H54 (cell line): ENCODE measurements at regions not wholly inside any gene's neighbourhood (a gene's known extent, or its start where the extent isn't known, plus 50 kb on each side); places are given as distances from the start of the nearest gene placed in this dataset.
"Not testable (repeated sequence)": the region's sequence is repeated elsewhere in the genome, so short reads cannot be mapped to it uniquely, and the experiment has no call there.

ENCODE experiments used
- DNase-seq: peaks from one replicate; pipeline ENCODE4 v3.0.0; 2011; ENCODE audit warnings: low spot score, mixed read lengths; ENCODE audit not compliant: insufficient read length
- FAIRE-seq: peaks from 3 replicates; lab custom pipeline; 2011; peaks lifted over from hg19 to GRCh38; lab: Jason Lieb, UNC
- POLR2A ChIP-seq: IDR thresholded peaks from 2 replicates; pipeline ENCODE4 v1.6.1; 2011; ENCODE audit warnings: low read depth, mild to moderate bottlenecking, low read length

DNA sequence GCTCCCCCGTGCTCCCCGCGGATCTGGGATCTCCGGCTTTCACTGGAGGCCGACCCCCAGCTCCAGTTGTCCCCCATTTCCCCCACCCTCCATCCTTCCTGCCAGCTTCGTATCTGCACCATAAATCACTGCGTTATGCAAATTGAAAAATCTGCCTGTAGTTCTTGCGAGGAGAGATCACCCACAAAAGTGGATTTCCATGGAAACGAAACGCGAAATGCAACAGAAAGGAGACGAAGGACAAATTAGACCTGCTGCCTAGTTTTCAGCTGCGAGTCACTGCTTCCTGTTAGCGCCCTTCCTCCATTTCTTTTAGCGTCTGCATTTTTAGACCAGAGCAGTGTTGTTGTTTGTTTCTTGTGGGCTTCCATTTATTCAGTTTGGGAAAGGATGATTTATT lies 127.1 kb upstream of the ATP10A start:
- no peak for FAIRE-seq
- no peak for DNase-seq
- no peak for TF ChIP-seq POLR2A

DNA sequence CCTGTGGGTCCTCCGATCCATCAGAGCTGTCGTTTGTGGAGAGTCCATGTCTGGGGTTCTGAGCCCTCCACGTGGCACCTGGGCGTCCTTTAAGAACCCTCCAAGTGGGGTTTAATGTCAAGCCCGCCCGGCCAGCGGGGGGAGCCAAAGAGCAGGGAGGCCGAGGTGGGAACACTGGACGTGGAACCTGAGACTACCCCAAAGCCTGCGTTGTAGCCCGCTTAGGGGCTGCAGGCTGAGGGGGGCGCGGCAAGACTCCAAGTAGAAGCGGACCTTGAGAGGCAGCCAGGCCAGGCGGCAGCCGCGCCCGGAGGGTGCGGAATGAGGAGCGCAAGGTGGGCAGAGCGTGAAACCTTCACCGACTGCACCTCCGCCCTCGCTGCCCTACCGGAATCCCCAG lies 126.2 kb upstream of the ATP10A start:
- DNase-seq (no peak), FAIRE-seq (no peak)
- TF ChIP-seq POLR2A: no peak

DNA sequence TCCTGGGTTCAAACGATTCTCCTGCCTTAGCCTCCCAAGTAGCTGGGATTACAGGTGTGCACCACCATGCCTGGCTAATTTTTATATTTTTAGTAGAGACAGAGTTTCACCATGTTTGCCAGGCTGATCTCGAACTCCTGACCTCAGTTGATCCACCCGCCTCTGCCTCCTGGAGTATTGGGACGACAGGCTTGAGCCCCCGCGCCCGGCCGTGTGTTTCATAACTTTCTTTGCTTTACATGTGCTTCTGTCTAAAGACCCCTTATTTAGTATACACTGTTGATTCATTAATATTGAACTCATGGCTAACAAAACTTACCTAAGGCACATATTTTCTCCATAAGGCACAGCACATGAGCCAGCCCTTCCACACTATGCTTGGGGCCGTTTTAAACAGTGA lies 125.6 kb upstream of the ATP10A start:
- DNase-seq, FAIRE-seq: not testable (repeated sequence)

DNA sequence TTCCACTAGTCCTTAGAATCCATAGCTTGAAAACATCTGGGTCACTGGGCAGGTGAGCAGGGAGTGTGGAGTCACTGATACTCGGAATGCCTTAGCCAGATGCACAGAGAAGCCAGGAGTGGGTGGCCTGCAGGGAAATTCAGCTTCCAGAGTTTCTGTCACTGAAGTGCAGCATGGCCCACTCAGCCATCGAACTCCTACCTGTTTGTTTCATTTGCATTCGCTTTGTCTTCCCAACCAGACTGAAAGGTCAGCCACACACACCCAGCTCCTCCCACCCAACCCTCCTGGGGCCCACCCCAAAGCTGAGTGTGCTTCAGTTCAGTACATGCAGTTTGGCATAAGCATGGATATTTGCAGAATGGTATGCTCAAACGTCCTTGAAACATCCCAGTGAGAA lies 124.5 kb upstream of the ATP10A start:
- TF ChIP-seq POLR2A: no peak
- FAIRE-seq (no peak), DNase-seq (no peak)

DNA sequence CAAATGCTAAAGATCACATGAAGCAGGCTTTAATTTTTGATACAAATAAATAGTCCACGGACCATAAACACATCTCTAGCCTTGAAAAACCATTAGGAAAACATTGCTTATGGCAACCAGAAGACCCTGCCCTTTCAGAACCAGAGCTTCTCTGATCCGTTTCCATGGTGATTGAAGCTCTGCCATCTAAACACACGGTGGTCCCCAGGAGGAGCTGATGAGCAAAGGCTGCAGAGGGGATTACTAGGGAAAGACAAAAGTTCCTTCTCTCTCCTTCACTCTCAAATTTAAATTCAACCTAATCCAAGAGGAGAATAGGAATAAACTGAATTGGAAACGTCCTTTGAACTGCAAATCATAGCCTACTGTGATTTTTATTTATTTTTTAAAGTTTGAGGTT lies 122.0 kb upstream of the ATP10A start:
- no peak for FAIRE-seq

DNA sequence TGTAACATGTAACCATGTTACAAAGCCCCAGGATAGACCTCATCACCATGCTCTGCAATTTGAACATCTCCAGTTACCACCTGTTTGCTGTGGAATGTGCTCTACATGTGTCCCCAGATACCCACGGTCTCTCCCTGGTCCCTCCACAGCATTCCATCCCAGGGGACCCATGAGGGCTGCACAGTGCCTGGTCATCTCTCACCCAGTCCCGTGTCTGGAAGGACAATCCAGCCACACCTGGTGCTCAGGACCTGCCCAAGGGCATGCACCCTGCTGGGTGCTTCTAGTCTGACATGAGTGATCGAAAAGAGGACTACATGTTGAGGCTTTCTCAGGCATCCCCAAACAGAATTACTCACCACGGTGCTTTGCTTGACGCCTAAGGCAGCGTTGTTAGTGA lies 119.6 kb upstream of the ATP10A start:
- DNase-seq: no peak
- no peak for FAIRE-seq
- no peak for TF ChIP-seq POLR2A

More for the DNA sequence above, 122.0 kb upstream of the ATP10A start:
- no peak for DNase-seq
- no peak for TF ChIP-seq POLR2A

DNA sequence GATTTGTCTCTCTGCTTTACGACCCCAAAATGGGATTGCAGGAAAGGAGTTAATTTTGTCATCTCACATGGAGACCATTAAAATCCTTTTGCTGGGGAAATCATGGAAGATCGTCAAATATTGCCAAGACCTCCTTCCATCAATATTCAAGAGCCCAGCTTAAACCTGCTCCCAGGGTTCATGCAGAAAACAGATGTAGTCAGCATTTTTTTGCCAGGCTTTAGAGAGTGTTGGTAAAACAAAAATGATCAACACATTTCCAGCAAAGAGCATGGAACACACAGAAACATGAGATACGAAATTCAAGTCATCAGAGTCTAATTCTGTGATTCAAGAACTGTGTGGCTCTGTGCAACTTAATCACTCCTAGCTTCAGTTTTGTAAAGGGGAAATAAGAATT lies 118.0 kb upstream of the ATP10A start:
- FAIRE-seq (no peak), DNase-seq (no peak)
- TF ChIP-seq POLR2A: no peak

DNA sequence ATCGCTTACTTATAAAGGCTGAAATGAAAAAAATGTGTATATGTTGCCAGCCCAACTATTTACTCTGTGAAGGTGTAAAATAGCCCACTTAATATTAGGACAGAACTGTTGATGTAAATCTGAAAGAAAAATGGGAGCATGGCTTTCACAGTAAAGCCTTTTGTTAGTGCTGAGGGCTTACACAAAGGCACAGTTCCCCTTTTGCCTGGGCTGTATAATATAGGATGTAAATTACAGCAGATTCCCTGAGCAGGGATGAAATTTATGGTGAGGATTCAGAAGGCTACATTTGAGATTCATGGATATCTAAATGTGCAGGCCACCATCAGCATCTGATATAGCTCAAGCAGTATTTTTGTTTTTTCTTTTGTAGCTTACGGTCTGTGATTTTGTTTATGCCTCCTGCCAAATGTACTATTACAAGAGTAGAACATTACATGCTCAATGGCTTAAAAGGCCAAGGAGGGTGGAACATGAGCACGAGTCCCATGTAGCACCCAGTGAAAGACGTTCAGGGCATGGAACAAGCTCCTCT lies 109.1 kb upstream of the ATP10A start:
- FAIRE-seq (no peak), DNase-seq (no peak)
- TF ChIP-seq POLR2A: no peak

DNA sequence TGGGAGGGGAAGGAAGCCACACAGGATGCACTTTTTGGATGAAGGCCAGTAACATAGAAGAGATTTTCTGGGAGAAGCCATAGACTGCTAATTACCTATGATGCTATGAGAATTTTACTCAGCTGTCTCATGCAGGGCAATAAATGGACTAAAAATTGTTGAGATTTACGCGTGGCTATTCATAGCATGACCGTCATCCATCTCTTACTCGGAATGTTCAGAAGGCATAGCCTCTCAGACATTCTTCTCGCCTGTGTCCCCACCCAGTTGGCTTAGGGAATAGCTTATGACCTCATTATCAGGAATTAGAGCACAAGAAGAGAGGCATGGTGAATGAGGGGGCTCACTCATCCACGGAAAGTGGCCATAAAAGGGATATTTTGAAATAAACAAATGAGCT lies 107.9 kb upstream of the ATP10A start:
- no peak for TF ChIP-seq POLR2A
- DNase-seq: no peak
- FAIRE-seq: no peak

DNA sequence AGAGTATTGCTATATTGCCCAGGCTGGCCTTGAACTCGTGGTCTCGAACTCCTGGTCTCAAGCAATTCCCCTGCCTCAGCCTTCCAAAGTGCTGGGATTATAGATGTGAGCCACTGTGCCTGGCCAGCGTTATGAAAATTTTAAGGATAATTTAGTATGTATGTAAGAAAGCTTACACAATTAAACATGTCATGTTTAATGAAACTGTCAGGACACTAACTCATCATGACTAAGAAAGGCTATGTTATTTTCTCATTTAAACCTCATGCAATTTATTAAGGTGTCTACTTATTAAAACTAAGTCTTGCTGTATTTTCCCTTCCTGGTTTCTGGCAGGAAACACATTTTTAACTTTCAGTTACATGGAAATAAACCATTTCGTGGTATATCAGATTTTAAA lies 106.8 kb upstream of the ATP10A start:
- FAIRE-seq (no peak), DNase-seq (no peak)
- no peak for TF ChIP-seq POLR2A

DNA sequence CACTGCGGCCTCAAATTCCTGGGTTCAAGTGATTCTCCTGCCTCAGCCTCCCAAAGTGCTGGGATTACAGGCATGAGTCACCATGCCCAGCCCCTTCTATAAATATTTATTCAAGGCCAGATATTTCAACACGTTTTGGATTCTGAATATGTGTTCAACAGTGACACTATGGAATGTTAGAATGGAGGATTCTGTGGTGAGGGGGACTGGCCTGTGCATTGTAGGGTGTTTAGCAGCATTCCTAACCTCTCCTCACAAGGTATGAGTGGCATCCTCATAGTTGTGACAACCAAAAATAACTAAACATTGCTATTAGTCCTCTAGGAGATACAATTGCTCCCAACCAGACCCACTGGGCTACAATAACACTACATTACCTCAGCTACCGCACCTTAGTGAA lies 104.0 kb upstream of the ATP10A start:
- no peak for TF ChIP-seq POLR2A
- FAIRE-seq: no peak
- no peak for DNase-seq

DNA sequence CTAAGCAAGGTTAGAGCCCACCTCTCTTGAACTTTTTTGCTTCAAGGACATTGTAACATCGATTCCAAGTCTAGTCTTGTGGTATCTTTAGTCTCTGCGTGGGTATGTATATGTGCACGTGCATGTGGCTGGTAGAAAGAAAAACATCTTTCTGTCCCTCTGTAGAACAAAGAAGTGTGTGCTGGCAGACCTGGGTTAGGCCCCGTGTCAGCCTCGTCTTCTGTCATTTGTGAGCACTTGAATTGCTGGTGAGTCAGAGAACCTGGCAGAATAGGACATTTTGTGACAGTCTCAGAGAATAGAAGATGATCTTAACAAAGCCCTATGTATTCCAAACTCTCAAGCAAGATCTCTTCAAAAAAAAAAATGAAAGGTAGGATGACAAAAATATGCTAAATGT lies 102.2 kb upstream of the ATP10A start:
- no peak for TF ChIP-seq POLR2A
- DNase-seq: no peak
- no peak for FAIRE-seq

DNA sequence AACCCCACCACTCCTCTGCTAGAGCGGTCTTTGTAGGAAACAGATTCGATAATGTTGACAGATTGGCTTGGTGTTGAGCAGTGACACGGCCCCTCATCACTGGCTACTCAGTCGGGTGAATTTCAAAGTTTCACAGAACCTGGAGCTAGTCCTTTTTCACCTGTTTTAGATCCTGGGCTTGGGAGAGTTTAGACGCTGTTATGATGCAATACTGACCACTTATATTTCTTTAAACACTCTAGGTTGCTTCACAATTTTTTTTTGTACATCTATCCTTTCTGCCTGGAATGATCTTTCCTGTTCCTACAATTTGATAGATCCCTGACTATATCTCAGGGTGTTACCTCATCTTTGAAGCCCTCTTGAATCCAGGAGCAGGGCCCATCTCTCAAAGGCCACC lies 97.1 kb upstream of the ATP10A start:
- FAIRE-seq (no peak), DNase-seq (no peak)

DNA sequence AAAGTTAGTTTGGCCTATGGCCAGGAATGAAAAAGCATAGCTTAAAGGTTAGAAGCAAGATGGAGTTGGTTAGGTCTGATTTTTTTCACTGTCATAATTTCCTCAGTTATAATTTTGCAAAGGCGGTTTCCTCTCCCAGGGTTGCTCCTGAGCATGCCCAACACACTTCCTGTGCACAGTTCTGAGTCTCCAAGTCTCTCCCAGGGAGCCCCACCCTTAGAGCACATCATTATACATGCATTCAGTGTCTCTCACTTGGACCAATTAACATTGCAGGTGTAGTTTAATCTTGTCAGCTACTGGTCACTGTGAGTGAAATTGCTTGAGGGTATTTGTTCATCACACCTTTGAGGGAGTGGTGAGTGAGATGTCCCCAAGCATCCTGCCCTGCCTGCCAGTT lies 96.0 kb upstream of the ATP10A start:
- FAIRE-seq (no peak), DNase-seq (no peak)
- TF ChIP-seq POLR2A: no peak

More for the DNA sequence above, 97.1 kb upstream of the ATP10A start:
- no peak for TF ChIP-seq POLR2A

DNA sequence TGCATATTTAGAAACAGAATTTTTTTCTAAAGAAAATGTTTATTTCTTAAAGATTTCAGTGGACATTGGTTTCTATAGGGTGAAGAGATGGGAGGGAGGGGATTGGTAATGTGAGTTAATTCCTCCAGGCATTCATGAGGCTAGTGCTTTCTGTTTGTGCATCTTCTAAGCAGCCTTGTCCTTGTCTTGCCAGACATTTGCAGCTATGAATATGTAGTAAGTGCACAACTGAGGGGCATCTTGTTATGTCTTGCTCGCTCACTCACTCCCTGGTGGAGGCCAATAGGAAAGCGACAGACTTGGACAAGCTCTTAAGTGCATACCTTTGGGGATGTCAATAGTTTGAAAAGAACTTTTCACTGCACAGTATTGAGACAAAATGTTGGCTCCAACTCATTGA lies 92.5 kb upstream of the ATP10A start:
- TF ChIP-seq POLR2A: no peak
- DNase-seq (no peak), FAIRE-seq (no peak)

DNA sequence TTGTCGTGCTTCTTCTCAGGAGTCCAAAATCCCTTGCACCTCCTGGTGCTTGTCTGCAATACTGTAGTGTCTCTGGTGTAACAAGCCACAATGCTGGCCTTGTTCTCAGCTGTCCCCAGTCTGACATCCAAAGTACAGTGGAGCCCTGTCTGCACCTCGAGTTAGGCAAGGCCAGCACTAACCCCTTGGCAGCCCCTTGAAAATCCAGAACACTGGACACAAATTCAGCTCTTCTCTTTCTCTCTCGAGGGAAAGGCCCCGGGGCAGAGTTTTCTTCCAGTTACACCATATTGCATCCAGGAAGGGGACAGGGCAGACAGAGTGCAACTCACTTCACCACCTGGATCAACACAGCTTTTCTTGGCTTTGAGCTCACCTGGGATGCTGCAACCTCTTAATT lies 91.3 kb upstream of the ATP10A start:
- DNase-seq (no peak), FAIRE-seq (no peak)
- TF ChIP-seq POLR2A: no peak

DNA sequence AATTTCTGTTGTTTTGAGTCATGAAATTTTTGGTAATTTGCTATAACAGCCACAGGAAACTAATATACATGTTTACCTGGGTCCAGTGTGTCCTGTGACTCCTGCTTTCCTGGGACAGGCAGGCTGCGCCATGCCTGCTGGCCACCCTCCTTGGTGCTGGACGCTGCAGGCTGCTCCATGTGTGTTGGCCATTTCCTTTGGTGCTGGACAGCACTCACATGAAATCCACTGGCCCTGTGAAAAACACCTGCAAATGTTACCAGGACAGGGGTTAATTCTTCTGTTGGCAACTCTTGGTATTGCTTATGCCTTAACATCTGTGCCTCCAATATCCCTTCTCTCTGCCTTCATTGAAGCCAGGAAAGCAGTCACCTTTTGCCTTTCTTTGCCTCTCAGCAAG lies 86.9 kb upstream of the ATP10A start:
- FAIRE-seq: no peak
- TF ChIP-seq POLR2A: no peak
- no peak for DNase-seq
